Activated CD8-positive, alpha-beta memory T cell treated with anti-CD3 and anti-CD28 coated beads, Interleukin-2, amount 50 U/mL, for 24 hours (primary cell): ENCODE measurements at regions not wholly inside any gene's neighbourhood (a gene's known extent, or its start where the extent isn't known, plus 50 kb on each side); places are given as distances from the start of the nearest gene placed in this dataset.

Experiments
- DNase-seq: peaks from one replicate; pipeline ENCODE4 v3.0.0-alpha.2; 2020; ENCODE audit errors: extremely low read depth

- no peak for DNase-seq
Observed at GRCh38 chr14:71672596-71672995, 259.6 kb upstream of the RGS6 start.

DNA sequence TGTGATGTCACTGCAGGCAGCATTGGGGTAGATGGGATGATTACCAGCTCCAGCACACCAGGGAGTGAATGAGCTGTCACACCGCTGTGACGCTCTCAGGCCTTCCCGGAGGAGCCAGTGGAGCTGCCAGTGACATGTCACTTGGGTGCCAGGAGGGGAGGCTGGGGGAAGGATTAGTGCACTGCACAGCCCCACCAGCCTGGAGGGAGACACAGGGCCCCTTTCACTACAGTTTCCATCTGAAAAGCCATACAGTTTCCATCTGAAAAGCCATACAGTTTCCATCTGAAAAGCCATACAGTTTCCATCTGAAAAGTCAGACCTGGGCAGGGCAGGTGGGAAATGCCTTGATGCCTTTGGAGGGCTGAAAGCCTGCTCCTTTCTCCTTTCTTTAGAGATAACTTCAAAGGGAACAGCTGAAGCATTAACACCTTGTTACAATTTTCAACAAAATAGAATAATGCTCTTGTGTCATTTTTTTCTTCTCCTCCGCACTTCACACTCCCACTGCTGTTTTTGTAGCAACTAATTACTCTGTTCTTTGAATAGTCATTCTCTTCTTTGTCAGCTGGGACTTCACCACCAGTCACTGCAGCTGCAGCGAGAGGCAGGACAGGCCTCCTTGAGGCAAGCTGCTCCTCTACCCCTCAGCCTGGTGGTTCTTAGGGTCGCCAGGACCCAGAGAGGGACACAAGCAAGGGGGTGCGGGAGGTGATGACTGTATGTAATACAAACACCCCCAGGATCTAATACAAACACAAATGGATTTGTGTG, 256.9 kb upstream of the RGS6 start:
- DNase-seq = no peak

GRCh38 chr14:71675900-71676287, 256.3 kb upstream of the RGS6 start:
- DNase-seq = no peak

DNA sequence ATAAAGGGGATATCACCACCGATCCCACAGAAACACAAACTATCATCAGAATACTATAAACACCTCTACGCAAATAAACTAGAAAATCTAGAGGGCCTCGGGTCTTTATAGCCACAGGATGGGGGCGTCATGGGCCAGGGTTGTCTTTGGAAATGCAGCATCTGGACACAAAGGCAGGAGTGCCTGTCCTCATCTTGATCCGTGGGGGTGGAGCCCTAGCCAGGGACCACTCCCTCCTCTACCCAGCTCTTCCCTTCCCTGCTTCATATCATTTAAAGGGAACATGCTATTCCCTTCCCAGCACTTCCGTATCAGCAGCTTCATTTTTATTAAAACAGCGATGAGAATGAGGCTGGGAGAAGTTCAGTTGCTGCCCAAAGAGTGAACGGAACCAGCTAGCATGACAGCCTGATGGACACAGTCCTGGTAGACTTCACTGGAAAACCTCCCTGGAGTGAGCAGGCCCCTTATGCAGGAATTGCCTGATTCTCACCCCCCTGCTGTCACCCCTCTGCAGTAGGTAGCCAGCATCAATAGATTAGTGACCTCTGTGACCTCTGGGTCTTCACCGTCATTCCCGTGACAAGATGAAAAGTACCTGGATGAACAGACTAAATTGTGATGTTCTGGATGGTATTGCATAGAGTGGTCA, 251.4 kb upstream of the RGS6 start:
- no peak for DNase-seq

GRCh38 chr14:71682337-71682736, 249.9 kb upstream of the RGS6 start:
- no peak for DNase-seq

DNA sequence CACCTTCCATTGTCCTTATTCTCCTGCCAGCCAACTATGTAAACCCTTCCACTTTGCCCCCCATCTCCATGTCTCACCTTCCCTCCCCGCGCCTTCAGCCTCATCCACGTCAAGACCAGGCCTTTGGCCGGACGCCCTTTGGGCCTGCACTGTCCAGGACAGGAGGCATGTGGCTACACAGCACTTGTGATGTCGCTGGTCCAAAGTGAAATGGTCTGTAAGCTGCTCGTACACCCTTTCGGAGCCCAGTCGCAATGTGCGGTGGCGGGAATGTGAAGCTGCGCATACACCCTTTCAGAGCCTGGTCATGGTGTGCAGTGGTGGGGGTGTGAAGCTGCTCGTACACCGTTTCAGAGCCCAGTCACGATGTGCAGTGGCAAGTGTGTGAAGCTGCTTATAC, 247.9 kb upstream of the RGS6 start:
- DNase-seq = no peak

- no peak for DNase-seq
Observed at GRCh38 chr14:71686677-71687076, 245.6 kb upstream of the RGS6 start.

- no peak for DNase-seq
Observed at GRCh38 chr14:71687166-71687831, 244.9 kb upstream of the RGS6 start.

GRCh38 chr14:71688576-71688975, 243.7 kb upstream of the RGS6 start:
- no peak for DNase-seq

DNA sequence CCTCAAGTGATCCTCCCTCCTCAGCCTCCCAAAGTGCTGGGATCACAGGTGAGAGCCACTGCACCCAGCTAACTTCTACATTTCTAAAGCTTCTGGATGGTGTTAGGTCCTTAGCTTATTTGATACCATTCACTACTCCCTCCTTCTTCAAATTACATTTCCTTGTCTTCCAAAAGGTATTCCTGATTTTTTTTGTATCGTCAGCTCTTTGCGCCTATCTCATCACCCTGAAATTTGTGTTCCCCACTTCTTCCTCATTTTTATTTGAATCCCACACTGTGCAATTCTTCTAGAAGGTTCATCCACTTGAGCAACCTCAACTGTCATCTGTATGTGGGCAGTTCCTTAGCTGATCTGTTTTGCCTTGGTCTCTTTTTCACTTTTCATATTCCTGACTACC, 241.8 kb upstream of the RGS6 start:
- no peak for DNase-seq

GRCh38 chr14:71692496-71692895, 239.7 kb upstream of the RGS6 start:
- DNase-seq = no peak

DNA sequence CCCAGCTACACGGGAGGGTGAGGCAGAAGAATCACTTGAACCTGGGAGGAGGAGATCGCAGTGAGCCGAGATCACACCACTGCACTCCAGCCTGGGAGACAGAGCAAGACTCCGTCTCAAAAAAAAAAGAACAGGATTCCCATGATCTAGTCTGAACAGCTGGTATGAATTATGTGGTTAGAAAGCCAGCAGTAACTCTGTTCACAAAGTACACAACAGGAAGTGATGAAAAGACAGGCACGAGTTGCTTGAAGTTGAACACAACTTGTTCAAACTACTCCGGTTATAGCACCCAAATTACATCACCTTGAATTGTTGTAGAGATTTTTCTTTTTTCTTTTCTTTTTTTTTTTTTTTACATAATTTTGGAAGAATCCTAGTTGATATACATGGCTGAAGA, 238.8 kb upstream of the RGS6 start:
- DNase-seq = no peak

GRCh38 chr14:71694591-71695530, 237.4 kb upstream of the RGS6 start:
- DNase-seq = no peak

GRCh38 chr14:71695611-71696350, 236.4 kb upstream of the RGS6 start:
- DNase-seq = no peak

GRCh38 chr14:71698027-71698426, 234.2 kb upstream of the RGS6 start:
- DNase-seq = no peak

DNA sequence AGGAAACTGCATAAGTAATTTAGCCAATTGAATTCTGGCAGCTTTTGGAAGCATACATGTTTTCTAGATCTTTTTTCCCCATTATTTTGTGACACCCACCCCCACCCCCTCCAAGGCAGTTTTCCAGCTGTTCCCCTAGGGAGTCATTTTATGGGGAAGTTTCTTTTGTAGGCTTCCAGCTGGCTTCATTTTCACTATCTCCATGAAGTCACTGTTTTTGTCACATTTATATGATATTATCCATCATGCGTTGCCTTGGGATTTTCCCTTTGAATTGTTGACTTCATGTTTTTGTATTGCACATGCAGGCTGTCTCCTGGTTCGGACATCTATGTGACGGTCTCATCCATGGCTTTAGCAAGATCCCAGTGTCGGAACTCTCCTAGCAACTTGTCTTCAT, 233.6 kb upstream of the RGS6 start:
- no peak for DNase-seq

GRCh38 chr14:71701990-71702389, 230.2 kb upstream of the RGS6 start:
- DNase-seq = no peak

DNA sequence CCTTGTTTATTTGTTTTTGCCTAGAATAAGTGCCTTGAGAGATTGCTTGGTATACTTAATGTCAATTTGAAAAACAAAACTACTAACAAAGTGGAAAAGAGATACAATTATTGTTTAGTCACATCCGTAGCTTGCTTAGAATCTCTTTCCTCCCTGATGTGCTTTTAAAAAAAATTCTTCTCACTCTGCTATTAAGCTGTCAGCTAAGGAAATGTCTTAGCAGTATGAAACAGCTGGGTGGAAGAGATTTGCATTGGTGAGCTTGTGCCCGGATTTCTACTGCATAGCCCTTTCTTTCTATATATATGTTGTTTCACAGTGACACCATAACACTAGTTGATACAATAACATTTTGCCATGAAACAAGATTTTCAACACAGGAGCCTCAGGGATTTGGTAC, 229.4 kb upstream of the RGS6 start:
- DNase-seq = no peak

GRCh38 chr14:71703477-71703876, 228.8 kb upstream of the RGS6 start:
- no peak for DNase-seq

DNA sequence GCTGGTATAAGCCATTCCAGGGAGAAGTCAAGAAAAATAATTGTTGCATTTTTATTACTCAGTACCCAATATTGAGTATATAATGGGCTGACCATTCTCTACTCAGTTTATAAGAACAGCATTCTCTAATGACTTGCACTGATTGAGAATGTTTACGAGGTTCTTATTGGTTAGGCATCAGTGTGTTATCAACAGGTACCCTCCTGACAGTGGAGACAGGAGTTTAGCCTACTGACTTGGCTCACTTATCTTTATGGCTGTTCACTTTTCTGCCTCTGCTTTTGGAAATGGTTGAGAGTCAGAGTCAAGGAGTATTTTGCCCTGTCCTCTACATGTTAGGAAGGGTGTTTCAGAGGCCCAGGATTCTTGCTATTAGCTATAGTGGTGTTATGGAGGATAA, 228.0 kb upstream of the RGS6 start:
- DNase-seq = no peak

- DNase-seq = no peak
Observed at GRCh38 chr14:71705460-71705859, 226.8 kb upstream of the RGS6 start.
